GM12891 (cell line): ENCODE measurements at regions not wholly inside any gene's neighbourhood (a gene's known extent, or its start where the extent isn't known, plus 50 kb on each side); places are given as distances from the start of the nearest gene placed in this dataset.

Source experiments
- POLR2A ChIP-seq: IDR thresholded peaks from 2 replicates; pipeline ENCODE4 v1.6.1; 2011; ENCODE audit warnings: low read depth, low read length, control low read depth
- POLR2AphosphoS5 ChIP-seq: IDR thresholded peaks from 2 replicates; pipeline ENCODE4 v1.6.1; 2011; ENCODE audit warnings: low read depth, low read length, control low read depth

- no peak for TF ChIP-seq POLR2A
- TF ChIP-seq POLR2AphosphoS5: no peak
Measured at GRCh38 chr3:168524129-168524528, 428.4 kb upstream of the GOLIM4 start.
